B cell (primary cell): ENCODE measurements at regions not wholly inside any gene's neighbourhood (a gene's known extent, or its start where the extent isn't known, plus 50 kb on each side); places are given as distances from the start of the nearest gene placed in this dataset.

Experiments
- ATAC-seq: fragments of 200-7000 bp; cut with Tn5 transposase; one replicate; pipeline ENCODE4 v1.10.0; 2021; ENCODE audit warnings: low read depth, mild to moderate bottlenecking, moderate number of reproducible peaks, moderate library complexity
- CTCF ChIA-PET: fragments of 350-600 bp; sonication (Branson Sonifier 250); formaldehyde crosslinking; loops from one replicate; lab custom pipeline; 2021; ENCODE audit warnings: antibody characterized with exemption, inconsistent platforms; lab: Charles Lee
- POLR2A ChIA-PET: fragments of 350-600 bp; sonication (Branson Sonifier 250); formaldehyde crosslinking; loops from one replicate; lab custom pipeline; 2021; ENCODE audit warnings: antibody characterized with exemption; lab: Charles Lee
- DNase-seq: peaks from one replicate; pipeline ENCODE4 v3.0.0; 2013
- H2AFZ ChIP-seq: 2 replicates; pipeline ENCODE4 v1.6.1; 2012; ENCODE audit warnings: mild to moderate bottlenecking, low read depth, low read length; ENCODE audit not compliant: insufficient read depth, poor library complexity, severe bottlenecking
- H3K27ac ChIP-seq, 2 donors: 1 replicate in 1 of 2; 2 replicates in 1 of 2; pipeline ENCODE4 v1.5.1; 2012 to 2013; ENCODE audit warnings: low read length in 2 of 2, mild to moderate bottlenecking in 2 of 2, moderate library complexity in 1 of 2
- H3K27me3 ChIP-seq, 4 experiments: fragments of 200-600 bp in 1 of 4; sonication (generic) in 1 of 4; replicated peaks in 1 of 4; 1 replicate in 2 of 4; 2 replicates in 2 of 4; pipeline versions ENCODE4 v1.6.1 to v1.7.0; 2013 to 2016; ENCODE audit warnings: low read length in 3 of 4, mild to moderate bottlenecking in 2 of 4, mixed read lengths in 1 of 4, moderate library complexity in 1 of 4; ENCODE audit not compliant: insufficient read depth in 4 of 4, control insufficient read depth in 3 of 4; ENCODE audit errors: control extremely low read depth in 1 of 4
- H3K36me3 ChIP-seq, 2 experiments: replicated peaks in 1 of 2; 1 replicate in 1 of 2; 2 replicates in 1 of 2; pipeline versions ENCODE4 v1.6.1 to v1.7.1; 2013; ENCODE audit warnings: low read length in 1 of 2; ENCODE audit not compliant: insufficient read depth in 2 of 2, control insufficient read depth in 1 of 2; ENCODE audit errors: control extremely low read depth in 1 of 2, extremely low read depth in 1 of 2
- H3K4me1 ChIP-seq, 2 donors: fragments of 200-600 bp in 1 of 2; sonication (generic) in 1 of 2; 1 replicate in 1 of 2; 2 replicates in 1 of 2; pipeline versions ENCODE4 v1.5.1 to v1.6.1; 2013 to 2017; ENCODE audit warnings: low read length in 2 of 2; ENCODE audit not compliant: control insufficient read depth in 2 of 2, insufficient read depth in 2 of 2
- H3K4me2 ChIP-seq: replicated peaks from 2 replicates; pipeline ENCODE3; 2012; ENCODE audit warnings: mild to moderate bottlenecking, low read depth, low read length; ENCODE audit not compliant: poor library complexity, severe bottlenecking
- H3K4me3 ChIP-seq, 5 experiments: fragments of 200-600 bp in 1 of 5; sonication (generic) in 1 of 5; 1 replicate in 3 of 5; 2 replicates in 2 of 5; pipeline versions ENCODE4 v1.5.1 to v1.7.0; 2011 to 2016; ENCODE audit warnings: low read length in 4 of 5, mild to moderate bottlenecking in 4 of 5, low read depth in 2 of 5, control low read depth in 1 of 5, moderate library complexity in 1 of 5; ENCODE audit not compliant: insufficient read depth in 1 of 5; ENCODE audit errors: control extremely low read depth in 1 of 5, extremely low read depth in 1 of 5
- H3K79me2 ChIP-seq: fragments of 200-600 bp; sonication (generic); one replicate; pipeline ENCODE4 v1.6.0; 2016; ENCODE audit warnings: low read length; ENCODE audit not compliant: control insufficient read depth, insufficient read depth
- H3K9ac ChIP-seq: fragments of 200-600 bp; sonication (generic); 2 replicates; pipeline ENCODE4 v1.6.1; 2017; ENCODE audit warnings: mild to moderate bottlenecking, low read length, moderate library complexity
- H3K9me3 ChIP-seq, 3 donors: one replicate each; pipeline versions ENCODE4 v1.6.1 to v1.7.1; 2013; ENCODE audit warnings: low read length in 2 of 3; ENCODE audit not compliant: control insufficient read depth in 2 of 3, insufficient read depth in 1 of 3; ENCODE audit errors: control extremely low read depth in 1 of 3
- H4K20me1 ChIP-seq: 2 replicates; pipeline ENCODE4 v1.6.0; 2012; ENCODE audit warnings: mild to moderate bottlenecking, low read length; ENCODE audit not compliant: insufficient read depth, control insufficient read depth, poor library complexity, severe bottlenecking
- H3K27ac Mint-ChIP-seq: one replicate; pipeline ENCODE4 v1.8.0; 2021; ENCODE audit warnings: mixed read lengths
- H3K27me3 Mint-ChIP-seq: one replicate; pipeline ENCODE4 v1.8.0; 2021; ENCODE audit warnings: mixed read lengths
- H3K4me1 Mint-ChIP-seq: one replicate; pipeline ENCODE4 v1.8.0; 2021; ENCODE audit warnings: mixed read lengths
- H3K4me3 Mint-ChIP-seq: one replicate; pipeline ENCODE4 v1.8.0; 2021; ENCODE audit warnings: mixed read lengths
- H3K9me3 Mint-ChIP-seq: one replicate; pipeline ENCODE4 v1.8.0; 2022; ENCODE audit warnings: mixed read lengths; ENCODE audit not compliant: insufficient read depth
- EZH2 ChIP-seq: IDR thresholded peaks from 2 replicates; pipeline ENCODE4 v1.6.1; 2012; ENCODE audit warnings: borderline replicate concordance, low read depth, mild to moderate bottlenecking, moderate library complexity, low read length; ENCODE audit not compliant: insufficient read depth, poor library complexity, severe bottlenecking
- WGBS: methylation state at CpG from one replicate; pipeline ENCODE4 v1.1.5; 2013; ENCODE audit warnings: missing lambda C conversion rate; ENCODE audit not compliant: insufficient coverage; 5-methylcytosine and 5-hydroxymethylcytosine counted together
- intact Hi-C: fragments of 100-400 bp; cut with micrococcal nuclease; formaldehyde crosslinking; loops from one replicate; pipeline ENCODE4 v1.10.0; 2022
- TF ChIP-seq, protein P1 (sequence below): fragments of 200-600 bp; IDR thresholded peaks from one replicate; pipeline ENCODE4 v1.8.0; 2022; ENCODE audit warnings: antibody characterized with exemption, mild to moderate bottlenecking

DNA sequence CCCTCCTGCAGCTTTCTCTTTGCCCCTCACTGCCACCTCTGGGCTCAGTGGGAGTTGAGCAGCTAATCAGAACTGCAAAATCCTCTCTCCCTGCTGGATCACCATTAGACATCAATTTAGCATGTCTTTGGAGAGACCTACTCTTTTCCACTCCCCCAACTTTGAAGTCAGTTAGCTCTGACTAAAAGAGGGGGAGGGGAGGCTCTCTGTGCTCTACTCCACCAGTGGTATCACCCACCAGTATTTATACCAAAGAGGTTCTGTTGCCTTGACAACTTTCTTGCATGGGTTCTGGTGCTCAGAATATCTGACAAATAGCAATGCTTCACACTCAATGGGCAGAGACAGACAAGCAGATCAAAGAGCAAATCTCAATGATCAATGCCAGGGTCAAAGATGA, 146.2 kb upstream of the ROPN1 start:
- no peak overlapping the region for H3K4me3 Mint-ChIP-seq

DNA sequence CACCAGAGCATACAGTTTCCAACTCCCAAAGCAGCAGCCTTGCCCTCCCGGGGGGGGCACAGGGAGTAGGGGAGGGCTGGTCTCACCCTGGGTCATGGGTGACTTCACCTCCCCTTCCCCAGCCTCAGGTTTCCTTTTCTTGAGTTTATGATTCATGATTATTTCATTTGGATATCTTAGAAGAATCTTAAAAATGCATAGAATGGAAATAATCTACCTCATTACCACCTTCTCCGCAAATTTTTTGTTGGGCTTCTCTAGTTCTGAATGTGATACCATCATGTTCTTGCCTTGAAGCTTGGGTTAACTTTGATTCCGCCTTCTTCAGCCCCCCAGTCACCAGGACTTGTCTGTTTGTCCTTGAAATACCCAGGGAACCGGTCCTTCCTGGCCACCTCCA, 148.8 kb upstream of the ROPN1 start:
- no peaks in the 10 kb centered on the region for H3K4me1 Mint-ChIP-seq
- H3K9me3 Mint-ChIP-seq, result no peaks in the 10 kb centered on the region
- H3K4me3 Mint-ChIP-seq, result no peak overlapping the region
- POLR2A ChIA-PET, result no interaction called here
- H3K4me3 ChIP-seq, result no peak overlapping the region
- H3K4me2 ChIP-seq, result no peak overlapping the region
- no peak for TF ChIP-seq EZH2
- TF ChIP-seq, protein P1, sequence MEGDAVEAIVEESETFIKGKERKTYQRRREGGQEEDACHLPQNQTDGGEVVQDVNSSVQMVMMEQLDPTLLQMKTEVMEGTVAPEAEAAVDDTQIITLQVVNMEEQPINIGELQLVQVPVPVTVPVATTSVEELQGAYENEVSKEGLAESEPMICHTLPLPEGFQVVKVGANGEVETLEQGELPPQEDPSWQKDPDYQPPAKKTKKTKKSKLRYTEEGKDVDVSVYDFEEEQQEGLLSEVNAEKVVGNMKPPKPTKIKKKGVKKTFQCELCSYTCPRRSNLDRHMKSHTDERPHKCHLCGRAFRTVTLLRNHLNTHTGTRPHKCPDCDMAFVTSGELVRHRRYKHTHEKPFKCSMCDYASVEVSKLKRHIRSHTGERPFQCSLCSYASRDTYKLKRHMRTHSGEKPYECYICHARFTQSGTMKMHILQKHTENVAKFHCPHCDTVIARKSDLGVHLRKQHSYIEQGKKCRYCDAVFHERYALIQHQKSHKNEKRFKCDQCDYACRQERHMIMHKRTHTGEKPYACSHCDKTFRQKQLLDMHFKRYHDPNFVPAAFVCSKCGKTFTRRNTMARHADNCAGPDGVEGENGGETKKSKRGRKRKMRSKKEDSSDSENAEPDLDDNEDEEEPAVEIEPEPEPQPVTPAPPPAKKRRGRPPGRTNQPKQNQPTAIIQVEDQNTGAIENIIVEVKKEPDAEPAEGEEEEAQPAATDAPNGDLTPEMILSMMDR, result no peak
- no peak overlapping the region for H3K27ac Mint-ChIP-seq
- H3K27me3 Mint-ChIP-seq, result peaks cover 12% of the 10 kb centered on the region
- H3K9me3 ChIP-seq, result no peaks in the 10 kb centered on the region
- H3K4me1 ChIP-seq, result no peaks in the 10 kb centered on the region
- H3K79me2 ChIP-seq, result no peaks in the 10 kb centered on the region
- no peaks in the 10 kb centered on the region for H4K20me1 ChIP-seq
- no peak overlapping the region for H2AFZ ChIP-seq
- CTCF ChIA-PET, result no interaction called here
- H3K27me3 ChIP-seq, result peaks cover 0 to 6% (median 0%) of the 10 kb centered on the region in 4 experiments
- H3K36me3 ChIP-seq, result no peaks in the 10 kb centered on the region
- H3K27ac ChIP-seq, result no peak overlapping the region
- no peak overlapping the region for H3K9ac ChIP-seq
- DNase-seq (no peak), ATAC-seq (no peak)
- intact Hi-C loops, result no loop called here
- whole genome bisulfite sequencing, result 79% methylated on average over 2 of the region's 4 CpGs

More for the DNA sequence above, 146.2 kb upstream of the ROPN1 start:
- peaks cover 0 to 7% (median 2%) of the 10 kb centered on the region in 4 experiments for H3K27me3 ChIP-seq
- no peaks in the 10 kb centered on the region for H3K79me2 ChIP-seq
- H4K20me1 ChIP-seq, result no peaks in the 10 kb centered on the region
- H3K9me3 ChIP-seq, result no peaks in the 10 kb centered on the region
- DNase-seq (no peak), ATAC-seq (no peak)
- Mint-ChIP-seq H3K27me3 (peaks cover 20% of the 10 kb centered on the region), H3K9me3 (no peaks in the 10 kb centered on the region), H3K27ac (no peak overlapping the region), H3K4me1 (no peaks in the 10 kb centered on the region)
- intact Hi-C loops, result no loop called here
- no peak overlapping the region for H3K4me3 ChIP-seq
- no peaks in the 10 kb centered on the region for H3K36me3 ChIP-seq
- POLR2A ChIA-PET, result no interaction called here
- CTCF ChIA-PET, result no interaction called here
- no peak overlapping the region for H3K27ac ChIP-seq
- no peak overlapping the region for H3K9ac ChIP-seq
- no peaks in the 10 kb centered on the region for H3K4me1 ChIP-seq
- no peak for TF ChIP-seq EZH2
- TF ChIP-seq, protein P1, result no peak
- H3K4me2 ChIP-seq, result no peak overlapping the region
- no peak overlapping the region for H2AFZ ChIP-seq
